GM19397 (cell line): ENCODE measurements at regions not wholly inside any gene's neighbourhood (a gene's known extent, or its start where the extent isn't known, plus 50 kb on each side); places are given as distances from the start of the nearest gene placed in this dataset.
"Not testable (repeated sequence)": the region's sequence is repeated elsewhere in the genome, so short reads cannot be mapped to it uniquely, and the experiment has no call there.

ENCODE experiments used
- ATAC-seq: cut with Tn5 transposase; IDR thresholded peaks from one replicate; pipeline ENCODE4 v1.9.1; 2021; ENCODE audit warnings: mild to moderate bottlenecking, moderate library complexity; ENCODE audit not compliant: unreplicated experiment

- ATAC-seq = no peak
These were observed 62.8 kb upstream of the ATP12A start for GRCh38 chr13:24617256-24618010.

- peak; percentile 81 for ATAC-seq
These were observed 61.9 kb upstream of the ATP12A start for GRCh38 chr13:24618011-24618955.

- no peak for ATAC-seq
These were observed 60.9 kb upstream of the ATP12A start for GRCh38 chr13:24619282-24619681.

GRCh38 chr13:24622481-24623148 is 57.6 kb upstream of the ATP12A start:
- not testable (repeated sequence) for ATAC-seq

GRCh38 chr13:24623149-24623665 is 57.0 kb upstream of the ATP12A start:
- no peak for ATAC-seq

GRCh38 chr13:24624363-24624762 is 55.8 kb upstream of the ATP12A start:
- ATAC-seq = no peak

- no peak for ATAC-seq
These were observed 55.4 kb upstream of the ATP12A start for GRCh38 chr13:24624801-24625231.

- no peak for ATAC-seq
These were observed 54.9 kb upstream of the ATP12A start for GRCh38 chr13:24625331-24625731.

GRCh38 chr13:24625870-24626849 is 54.0 kb upstream of the ATP12A start:
- ATAC-seq = no peak

- ATAC-seq = no peak
These were observed 53.0 kb upstream of the ATP12A start for GRCh38 chr13:24627090-24627714.

GRCh38 chr13:24627946-24628345 is 52.3 kb upstream of the ATP12A start:
- no peak for ATAC-seq

GRCh38 chr13:24629320-24629719 is 50.9 kb upstream of the ATP12A start:
- ATAC-seq = no peak

- ATAC-seq = no peak
These were observed 50.1 kb upstream of the ATP12A start for GRCh38 chr13:24630121-24630520.
